ENCODE measurements at regions not wholly inside any gene's neighbourhood (a gene's known extent, or its start where the extent isn't known, plus 50 kb on each side); places are given as distances from the start of the nearest gene placed in this dataset.
"Not testable (repeated sequence)": the region's sequence is repeated elsewhere in the genome, so short reads cannot be mapped to it uniquely, and the experiment has no call there.

DNA sequence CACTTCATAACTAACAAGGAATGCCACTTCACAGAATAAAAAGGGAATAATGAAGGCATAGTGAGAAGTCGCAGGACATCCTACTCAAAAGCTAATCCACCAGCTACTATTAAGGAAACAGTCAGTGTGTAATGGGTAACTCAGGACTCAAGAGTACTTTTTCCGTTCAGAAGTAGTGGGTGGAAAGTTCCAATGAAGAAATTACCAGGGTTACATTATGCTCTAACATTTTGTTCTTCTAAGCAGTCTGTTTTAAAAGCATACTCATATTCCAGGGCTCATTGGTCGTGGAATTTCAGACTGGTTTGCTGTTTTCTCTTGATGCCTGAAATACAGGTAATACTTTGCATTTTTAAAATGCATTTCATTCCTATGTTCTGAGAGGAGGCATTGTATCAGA lies 222.4 kb upstream of the IRS2 start:
- no peak for DNase-seq

DNA sequence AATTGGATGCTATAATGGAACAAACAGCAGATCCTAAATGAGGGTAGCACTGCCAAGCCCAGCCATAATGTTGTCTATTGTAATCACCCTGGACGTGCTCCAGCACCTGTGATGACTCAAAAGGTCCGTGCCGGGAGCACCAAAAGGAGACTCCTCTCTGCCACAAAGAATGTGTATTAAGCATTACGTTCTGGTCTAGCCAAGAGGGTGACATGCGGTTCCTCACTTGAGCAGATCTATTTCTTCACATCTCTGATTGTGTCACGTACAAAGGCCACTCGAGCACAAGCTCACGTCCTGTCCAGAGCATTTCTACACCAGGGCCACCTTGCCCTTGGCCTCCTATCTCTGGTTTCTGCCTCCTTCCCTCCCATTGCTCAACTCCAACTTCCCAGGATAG lies 219.9 kb upstream of the IRS2 start:
- no peak for DNase-seq

DNA sequence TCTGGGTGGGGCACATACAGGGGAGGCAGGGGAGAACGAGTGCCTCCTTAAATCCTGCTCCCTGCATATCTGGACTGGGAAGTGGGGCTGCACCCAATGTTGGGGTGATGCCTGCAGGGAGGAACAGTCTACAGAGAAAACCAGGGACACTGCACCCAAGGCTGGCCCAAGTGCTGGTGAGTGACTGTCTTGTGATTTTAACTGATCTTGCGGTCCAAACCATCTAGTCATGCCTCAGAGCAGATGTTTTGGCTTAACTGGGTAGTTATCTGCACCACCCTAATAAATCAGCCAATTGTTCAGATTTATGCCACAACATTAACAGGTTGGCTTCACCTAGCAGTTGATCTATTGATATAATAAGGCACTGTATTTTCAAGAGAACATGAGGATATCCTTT lies 219.2 kb upstream of the IRS2 start:
- no peak for DNase-seq

DNA sequence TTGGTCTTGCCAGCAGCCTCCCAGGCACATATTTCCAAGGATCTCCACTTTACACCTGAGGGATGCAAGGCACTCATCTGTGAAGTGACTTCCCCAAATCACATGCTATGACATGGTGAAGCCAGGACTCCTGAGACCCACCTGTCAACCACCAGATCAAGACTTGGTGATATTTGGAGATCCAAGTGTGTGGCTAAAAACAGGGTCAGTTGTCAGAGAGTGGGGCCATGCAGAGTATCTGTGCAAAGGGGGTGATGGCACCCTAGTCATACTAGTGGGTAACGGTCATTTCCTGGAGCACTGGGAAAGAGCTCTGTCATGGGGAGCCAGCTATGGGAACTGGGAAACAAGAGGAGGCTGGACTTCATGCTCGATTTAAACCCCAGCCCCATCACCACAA lies 218.4 kb upstream of the IRS2 start:
- DNase-seq: no peak

DNA sequence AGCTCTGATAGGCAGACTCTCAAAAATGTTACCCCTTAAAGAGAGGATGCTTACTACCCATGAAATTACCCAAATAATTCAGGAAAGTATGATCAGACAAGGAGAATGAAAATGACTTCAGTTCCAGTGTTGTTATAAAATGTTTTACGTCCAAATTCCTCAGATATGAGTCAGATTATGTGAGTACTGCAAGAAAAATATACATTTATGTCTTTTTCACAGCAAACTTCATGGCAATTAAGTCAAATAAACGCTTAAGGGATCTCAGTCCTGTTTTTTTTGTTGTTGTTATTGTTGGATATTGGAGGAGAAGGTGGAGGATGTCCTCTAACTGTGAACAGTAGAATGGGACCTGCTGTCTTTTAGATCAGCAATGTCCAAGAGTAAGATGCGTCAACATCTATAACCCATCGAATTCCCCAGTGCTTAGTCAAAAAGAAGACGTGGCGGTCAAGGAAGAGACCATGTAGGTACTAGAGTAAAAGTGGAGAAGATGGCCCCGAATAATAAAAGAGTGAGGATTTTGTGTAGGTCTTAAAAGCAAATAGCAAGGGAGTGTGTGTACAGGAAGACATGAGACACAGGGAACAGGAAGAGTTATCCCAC lies 215.4 kb upstream of the IRS2 start:
- no peak for DNase-seq

DNA sequence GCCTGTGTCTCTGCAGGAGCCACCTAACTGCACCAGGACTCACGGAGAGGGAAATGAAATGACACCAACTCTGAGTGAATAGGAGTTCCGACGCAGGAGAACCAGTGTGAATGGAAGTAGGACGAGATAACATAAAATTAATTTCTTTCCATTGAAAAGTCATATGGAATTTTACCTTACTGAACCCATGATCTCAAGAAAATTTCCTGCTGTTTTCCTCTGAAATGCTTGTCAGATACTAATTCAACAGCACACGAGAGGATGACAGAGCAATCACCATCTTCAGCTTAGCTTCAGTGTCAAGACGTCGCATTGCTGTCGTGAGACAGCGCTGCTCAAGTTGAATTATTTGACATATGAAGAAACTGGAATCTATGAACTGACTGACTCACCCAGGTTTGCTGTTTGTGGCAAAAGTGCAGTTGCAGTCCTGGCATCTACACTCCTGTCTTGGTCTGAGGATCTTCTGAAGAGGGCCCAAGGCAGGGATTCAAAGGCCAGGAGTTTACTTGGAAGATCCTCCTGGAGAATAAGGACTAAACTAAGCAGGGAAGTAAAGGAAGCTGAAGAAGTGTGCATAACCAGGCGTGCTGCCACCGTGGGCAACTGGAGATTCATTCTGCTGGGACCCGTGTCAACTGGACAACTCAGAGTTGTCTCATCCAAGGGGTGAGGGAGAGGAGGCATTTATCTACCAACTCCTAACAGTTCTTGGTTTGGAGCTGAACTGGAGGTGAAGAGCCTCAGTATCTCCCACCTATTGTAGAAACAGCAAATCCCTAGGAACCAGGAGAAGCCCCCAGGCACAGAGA lies 214.4 kb upstream of the IRS2 start:
- no peak for DNase-seq

DNA sequence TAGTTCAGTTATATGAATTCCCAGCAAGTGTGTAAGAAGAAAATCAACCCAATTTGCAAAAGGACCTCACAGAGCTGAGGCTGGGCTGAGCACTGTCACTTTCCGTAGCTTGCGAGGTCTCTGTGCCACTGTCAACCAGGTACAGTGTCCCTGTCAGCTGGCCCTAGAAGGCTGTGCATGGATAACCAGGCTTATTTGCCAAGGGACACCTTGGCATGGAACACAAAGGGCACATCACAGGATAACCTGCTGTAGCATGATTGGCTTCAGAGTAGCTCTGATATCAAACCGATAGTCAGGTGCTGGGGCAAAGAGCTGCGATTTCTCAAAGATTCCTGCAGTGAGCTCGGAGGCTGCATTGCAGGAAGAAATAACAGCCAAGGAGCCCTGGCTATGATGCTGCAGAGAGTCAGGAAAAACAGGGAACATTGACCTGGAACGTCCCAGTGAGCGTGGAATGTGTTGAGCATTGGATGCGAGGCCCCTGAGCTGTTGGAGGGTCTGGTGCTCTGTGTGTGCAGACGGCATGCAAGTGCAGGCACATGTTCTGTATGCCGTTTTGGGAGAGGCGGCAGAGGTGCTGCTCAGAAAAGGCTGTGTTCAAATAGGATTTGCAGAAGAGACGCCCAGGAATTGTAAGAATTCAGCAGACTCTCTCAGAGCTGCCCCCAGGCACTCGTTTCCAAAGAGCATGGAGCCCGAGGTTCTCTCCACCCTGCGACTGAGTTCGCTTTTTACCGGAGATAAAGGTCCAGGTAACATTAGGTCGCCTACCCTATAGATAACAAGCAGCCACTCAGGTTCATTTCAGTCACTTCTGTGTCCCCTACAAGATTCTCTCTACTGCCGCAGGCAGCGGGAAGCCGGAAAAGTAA lies 213.5 kb upstream of the IRS2 start:
- no peak for DNase-seq

DNA sequence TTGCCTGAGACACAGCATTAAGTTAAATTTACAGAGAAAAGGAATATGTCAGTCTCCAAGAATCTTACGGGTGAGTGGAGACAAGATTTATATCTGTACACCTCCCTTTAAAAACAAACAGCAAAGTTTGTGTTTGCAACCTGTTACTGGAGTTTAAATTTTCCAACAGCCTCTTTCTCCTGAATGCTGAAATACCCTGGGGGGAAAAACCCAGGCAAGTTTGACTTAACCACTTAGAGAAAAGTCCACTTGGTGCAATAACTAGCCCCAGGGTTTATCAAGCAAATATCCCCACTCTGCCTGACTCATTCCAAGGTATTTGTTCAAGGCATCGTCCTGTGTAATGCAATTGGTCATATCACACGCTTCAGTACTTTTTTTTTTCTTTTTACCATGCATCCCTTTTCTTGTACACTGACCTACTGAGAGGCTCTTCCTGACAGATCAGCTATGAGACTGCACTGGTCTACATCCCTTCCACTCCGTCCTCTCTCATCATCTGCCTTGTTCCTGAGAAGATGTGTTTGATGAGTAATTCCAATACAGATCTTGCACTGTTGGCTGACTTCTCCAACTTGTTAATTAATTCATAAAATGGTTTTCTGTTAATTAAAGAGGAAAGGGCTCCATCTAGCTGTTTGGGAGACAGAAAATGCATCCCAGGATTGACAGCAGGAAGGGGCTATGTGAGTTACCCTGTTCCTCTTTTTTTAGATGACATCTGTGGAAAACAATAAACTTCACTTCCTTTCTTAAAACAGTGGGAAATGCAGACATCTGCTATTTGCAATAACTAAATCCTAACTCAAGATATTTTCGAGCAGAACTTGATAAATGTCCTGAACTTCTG lies 212.5 kb upstream of the IRS2 start:
- DNase-seq: no peak

DNA sequence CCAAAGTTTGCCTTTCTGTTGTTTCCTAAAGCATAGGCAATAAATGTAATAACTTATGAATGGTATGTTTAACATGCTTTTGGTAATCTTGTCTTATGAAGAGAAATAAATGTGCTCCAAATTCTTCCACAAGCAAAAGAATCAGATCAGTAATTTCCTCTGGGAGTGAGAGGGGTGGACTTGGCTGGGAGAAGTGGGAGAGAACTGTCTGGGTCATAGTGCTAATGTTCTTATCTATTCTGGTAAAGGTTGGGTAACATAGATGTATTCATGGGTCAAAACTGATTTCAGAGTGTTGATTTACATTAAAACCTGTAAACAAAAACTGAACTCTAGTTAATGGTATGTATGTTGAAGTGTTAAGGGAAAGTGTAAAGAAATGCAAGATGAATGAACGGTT lies 211.7 kb upstream of the IRS2 start:
- DNase-seq: no peak

DNA sequence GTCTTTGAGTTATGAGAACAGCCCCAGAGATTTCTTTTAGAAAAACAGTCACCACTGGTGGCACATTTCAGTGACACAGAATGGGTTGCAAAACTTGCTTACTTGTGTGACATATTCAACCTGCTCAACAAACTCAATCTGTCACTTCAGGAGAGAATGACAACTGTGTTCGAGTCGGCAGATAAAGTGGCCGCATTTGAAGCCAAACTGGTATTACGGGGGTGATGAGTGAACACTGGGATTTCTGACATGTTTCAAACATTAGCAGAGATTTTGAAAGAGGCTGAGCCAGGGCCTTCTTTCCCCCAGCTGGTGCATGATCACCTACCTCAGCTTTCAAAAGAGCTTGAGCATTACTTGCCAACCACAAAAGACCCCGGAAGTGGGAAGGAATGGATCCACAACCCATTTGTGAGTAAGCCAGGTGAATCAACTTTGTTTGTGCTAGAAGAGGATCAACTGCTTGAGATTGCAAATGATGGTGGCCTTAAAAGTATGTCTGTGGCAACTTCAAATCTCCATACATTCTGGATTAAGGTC lies 210.7 kb upstream of the IRS2 start:
- not testable (repeated sequence) for DNase-seq

DNA sequence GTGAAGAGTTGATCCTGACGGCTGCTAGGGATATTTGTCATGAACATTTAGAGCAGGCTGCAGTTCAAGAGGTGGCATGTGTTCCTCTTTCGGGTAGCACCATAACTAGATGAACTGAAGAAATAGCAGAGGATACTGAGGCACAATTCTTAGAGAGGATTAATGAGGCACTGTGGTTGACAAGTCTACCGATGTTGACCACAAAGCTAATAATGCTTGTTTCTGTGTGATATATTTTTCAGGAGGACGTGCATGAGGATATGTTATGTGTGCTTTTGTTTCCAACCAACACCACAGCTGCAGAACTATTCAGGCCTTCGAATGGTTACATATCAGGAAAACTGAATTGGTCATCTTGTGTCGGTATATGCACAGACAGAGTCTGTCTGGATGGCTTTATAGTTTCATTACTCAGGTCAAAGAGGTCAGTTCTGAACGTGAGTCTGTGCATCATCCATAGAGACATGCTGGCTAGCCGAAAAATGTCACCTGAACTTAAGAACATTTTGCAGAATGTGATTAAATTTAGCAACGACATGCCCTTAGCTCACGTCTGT lies 210.1 kb upstream of the IRS2 start:
- DNase-seq: no peak

DNA sequence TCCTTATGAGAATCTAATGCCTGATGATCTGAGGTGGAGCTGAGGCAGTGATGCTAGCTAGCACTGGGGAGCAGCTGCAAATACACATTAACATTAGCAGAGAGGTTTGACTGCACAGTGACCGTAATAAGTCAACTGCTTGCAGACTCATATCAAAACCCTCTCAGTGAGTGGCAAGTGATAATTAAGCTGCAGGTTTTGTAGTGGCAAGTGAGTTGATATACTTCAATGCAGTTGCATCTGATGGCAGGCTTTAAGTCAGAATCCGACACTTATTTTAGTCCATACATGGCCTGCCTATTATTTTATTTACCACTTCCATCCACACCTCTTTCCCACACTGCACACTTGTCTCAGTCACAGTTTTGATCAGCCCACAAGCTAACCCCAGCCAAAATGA lies 209.2 kb upstream of the IRS2 start:
- no peak for DNase-seq

DNA sequence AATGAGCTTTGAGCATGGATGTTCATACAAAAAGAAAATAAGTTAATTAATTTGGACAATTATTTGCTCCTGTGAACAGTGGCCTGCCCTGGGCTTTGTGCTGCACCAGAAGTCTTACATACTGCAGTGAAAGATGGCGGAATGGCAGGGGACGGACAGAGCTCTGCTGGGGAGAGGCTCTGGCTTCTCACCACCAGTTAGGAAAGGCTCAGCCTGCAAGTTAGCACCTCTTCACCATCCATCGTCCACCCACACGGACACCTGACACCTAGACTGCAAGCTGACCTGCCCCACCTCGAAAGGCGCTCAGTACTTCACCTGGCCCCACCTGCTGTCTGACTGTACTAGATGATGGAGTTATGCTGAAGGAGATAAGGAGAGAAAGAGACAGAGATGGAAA lies 203.9 kb upstream of the IRS2 start:
- no peak for DNase-seq

DNA sequence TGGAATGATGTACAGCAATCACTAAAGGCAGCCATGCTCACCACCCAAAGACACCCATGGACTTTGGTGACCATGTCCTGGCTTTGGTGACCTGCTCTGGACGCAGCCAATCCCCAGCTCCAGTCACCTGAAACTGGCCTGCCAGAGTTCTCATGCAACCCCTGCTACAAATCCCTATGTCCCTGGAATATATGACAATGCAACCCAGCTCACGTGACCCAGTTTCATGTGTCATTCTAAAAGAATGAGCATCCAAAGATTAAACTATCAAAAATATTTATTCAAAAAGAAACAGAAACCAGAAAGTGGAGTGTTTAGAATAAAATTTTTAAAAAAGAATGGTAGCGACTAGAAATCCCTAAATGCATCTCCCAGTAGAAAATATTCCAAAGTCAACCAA lies 203.3 kb upstream of the IRS2 start:
- DNase-seq: no peak

DNA sequence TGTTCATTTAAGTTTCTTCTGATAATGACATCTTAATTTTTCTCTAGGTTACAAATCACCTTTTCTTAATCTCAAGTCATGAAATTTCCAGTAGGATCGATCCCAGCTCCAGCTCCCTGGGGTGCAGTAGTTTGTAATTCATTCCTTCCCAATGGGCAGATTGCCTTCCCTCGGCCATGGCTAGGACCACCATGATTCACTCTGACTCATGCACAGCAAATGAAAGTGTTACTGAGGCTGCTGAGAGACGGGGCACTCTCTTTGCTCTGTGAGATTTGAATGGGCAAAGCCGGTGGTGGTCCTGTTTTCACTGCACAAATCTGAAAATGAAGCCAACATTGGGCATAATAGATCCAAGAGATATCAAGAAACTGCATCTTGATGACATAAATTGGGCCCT lies 202.8 kb upstream of the IRS2 start:
- no peak for DNase-seq

DNA sequence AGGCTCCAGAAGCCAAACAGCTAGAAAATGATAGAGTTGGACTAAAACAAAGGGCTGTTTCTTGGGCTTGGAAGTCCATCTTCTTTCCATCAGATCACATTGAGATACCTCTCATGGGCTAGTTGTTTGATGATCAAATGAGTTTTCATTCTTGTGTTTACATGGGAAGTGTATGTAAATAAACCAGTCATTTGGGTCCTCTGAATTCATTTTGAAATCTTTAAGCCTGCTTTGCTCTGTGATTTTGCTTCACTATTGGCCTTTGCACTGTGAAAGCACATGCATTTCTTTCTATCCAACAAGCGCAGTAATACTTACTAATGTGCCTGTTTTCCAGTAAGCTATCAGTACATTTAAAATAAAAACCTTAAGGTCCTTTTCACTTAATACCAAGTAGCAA lies 200.5 kb upstream of the IRS2 start:
- DNase-seq: no peak

DNA sequence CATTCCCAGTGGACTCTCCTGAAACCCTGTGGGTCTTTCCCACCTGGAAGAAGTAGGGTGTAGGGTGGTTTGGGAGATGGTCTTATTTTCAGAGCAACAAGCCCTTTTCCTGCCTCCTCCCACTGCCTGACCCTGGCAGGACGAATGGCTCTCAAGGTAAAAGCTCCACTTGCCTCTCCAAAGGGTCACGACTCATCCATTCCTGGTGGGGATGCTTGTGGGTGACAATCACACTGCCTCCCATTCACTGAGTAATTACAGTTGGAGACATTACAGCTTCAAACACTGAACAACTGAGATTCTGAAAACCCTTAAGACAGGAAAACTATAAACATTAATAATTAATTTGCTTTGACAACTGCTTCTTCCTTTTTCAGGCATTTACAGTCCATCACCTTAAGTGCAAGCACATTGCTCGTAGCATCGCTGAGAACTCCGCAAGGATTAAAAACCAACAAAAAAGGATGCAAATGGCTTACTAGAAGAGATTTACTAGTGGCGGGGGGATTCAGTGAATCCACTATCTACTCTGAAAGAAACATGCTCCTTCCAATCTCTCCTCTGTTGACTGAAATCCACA lies 199.6 kb upstream of the IRS2 start:
- no peak for DNase-seq

DNA sequence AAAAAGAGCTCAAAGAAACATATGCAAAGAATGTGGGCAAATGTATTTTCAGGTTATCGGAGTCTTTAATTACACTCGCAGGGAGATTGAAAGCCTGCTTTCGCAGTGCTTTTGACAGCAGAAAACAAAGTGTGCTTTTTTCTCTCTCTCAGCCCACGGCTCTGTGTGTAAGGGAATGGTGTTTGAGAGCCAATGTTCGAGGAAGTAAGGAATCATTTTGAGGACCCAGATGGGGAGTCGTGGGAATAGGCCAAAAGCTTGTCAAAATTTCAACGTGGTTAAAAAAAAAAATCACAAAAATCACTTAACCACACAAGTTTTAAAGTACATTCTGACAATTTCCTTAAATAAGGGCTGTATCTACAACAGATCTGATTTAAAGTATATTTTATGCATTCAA lies 197.1 kb upstream of the IRS2 start:
- no peak for DNase-seq

DNA sequence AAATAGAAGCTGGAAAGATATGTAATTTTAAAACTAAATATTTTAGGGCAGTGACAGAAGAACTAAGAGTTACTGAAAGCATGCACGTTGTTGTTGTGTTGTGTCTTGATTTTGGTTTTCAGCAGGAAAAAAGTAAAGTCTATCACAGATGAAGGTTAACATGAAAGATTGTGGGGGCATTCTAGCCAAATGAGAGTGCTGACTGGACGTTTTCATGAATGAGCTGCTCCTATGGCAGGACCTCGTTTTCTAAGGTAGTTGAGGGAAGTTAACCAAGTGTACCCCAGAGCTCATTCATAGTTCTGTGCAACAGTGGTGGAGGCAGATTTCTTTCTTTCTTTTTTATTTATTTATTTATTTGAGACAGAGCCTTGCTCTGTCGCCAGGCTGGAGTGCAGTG lies 194.6 kb upstream of the IRS2 start:
- DNase-seq: no peak

DNA sequence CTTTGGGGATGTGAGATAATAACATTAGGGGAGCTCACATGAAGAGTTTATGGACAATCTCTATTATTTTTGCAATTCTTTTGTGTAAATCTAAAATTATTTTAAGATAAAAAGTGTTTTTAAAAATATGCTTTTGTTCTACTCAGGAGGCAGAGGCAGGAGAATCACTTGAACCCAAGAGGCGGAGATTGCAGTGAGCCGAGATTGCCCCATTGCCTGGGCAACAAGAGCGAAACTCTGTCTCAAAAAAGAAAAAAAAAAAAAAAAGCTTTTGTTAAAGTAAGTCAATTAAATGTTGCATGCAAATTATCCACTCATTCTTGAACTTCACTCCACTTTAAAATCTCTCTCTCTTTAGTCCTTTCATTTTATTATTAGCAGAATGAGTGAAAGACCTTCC lies 193.3 kb upstream of the IRS2 start:
- DNase-seq: not testable (repeated sequence)

DNA sequence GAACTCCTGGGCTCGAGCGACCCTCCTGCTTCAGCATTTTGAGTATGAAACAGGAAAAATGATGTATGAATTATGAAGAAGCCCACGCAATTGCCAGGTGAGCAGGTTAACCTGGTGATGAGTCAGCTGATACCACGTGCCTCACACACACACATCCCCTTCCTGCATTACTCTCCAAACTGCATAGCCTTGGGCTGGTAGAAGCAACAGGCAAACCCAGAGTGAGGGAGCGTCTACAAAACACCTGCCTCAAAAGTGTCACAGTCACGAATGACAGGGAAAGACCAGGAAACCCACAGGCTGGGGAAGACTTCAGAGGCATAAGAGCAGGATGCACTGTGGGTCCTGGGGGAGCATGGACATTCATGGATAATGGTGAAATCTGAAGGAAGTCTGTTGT lies 192.8 kb upstream of the IRS2 start:
- DNase-seq: no peak

All from tongue (tissue), 1 donor.